ENCODE measurements at regions not wholly inside any gene's neighbourhood (a gene's known extent, or its start where the extent isn't known, plus 50 kb on each side); places are given as distances from the start of the nearest gene placed in this dataset.

DNA sequence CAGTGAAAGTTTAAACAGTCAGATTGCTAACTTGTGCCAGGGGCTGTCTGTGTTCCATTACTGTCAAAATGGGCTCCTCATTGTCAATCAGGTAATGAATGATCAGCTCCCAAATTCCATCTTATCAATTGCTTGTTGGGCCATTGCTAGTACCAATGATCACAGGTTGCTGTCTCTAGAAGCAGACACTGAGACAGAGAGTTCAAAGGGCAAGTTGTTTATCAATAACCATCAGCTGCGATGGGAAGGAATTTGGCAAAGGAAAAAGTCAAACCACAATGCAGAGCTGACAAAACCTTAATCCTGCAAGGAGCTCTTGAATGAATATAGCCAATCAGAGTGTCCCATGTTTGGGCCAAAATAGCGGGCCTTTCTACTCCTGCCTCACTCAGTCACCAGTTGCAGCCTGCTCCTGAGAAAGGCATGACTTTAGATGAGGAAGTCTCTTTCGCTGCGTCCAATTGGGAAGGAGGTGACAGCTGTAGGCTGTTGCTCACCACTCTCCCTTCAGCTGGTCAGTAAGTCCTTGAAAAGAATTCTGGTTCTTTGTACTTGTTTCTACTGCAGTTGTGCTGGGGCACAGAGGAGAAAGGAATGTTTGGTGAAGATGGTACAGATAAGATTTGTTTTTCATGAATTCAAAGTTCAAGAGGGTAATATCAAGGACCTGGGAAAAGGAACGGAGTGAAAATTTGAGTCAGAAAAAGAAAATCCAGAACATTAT lies 179.2 kb upstream of the PDE3A start:
- TF ChIP-seq CHD1 (IDR thresholded peaks at IDR 0.05; ENCODE audit: low read length), result no peak
- TF ChIP-seq, protein P1, sequence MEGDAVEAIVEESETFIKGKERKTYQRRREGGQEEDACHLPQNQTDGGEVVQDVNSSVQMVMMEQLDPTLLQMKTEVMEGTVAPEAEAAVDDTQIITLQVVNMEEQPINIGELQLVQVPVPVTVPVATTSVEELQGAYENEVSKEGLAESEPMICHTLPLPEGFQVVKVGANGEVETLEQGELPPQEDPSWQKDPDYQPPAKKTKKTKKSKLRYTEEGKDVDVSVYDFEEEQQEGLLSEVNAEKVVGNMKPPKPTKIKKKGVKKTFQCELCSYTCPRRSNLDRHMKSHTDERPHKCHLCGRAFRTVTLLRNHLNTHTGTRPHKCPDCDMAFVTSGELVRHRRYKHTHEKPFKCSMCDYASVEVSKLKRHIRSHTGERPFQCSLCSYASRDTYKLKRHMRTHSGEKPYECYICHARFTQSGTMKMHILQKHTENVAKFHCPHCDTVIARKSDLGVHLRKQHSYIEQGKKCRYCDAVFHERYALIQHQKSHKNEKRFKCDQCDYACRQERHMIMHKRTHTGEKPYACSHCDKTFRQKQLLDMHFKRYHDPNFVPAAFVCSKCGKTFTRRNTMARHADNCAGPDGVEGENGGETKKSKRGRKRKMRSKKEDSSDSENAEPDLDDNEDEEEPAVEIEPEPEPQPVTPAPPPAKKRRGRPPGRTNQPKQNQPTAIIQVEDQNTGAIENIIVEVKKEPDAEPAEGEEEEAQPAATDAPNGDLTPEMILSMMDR (IDR thresholded peaks at IDR 0.05 in 2 of 3, conservative IDR thresholded peaks at IDR 0.05 in 1 of 3; ENCODE audit: insufficient read depth in 2 of 3, low read depth in 1 of 3, low read length in 3 of 3), result no peak

All from K562 (cell line).